HG03103 (cell line): ENCODE measurements at regions not wholly inside any gene's neighbourhood (a gene's known extent, or its start where the extent isn't known, plus 50 kb on each side); places are given as distances from the start of the nearest gene placed in this dataset.
"Not testable (repeated sequence)": the region's sequence is repeated elsewhere in the genome, so short reads cannot be mapped to it uniquely, and the experiment has no call there.

Experiments used
- ATAC-seq: cut with Tn5 transposase; IDR thresholded peaks from one replicate; pipeline ENCODE4 v1.9.1; 2021; ENCODE audit warnings: low read depth; ENCODE audit not compliant: unreplicated experiment

- ATAC-seq = no peak
Observed at GRCh38 chr4:167787231-167787630, 305.1 kb upstream of the ANXA10 start.

GRCh38 chr4:167802463-167803212 is 289.7 kb upstream of the ANXA10 start:
- no peak for ATAC-seq

- ATAC-seq = no peak
Observed at GRCh38 chr4:167811958-167812357, 280.4 kb upstream of the ANXA10 start.

GRCh38 chr4:167826281-167826680 is 266.1 kb upstream of the ANXA10 start:
- ATAC-seq = no peak

- ATAC-seq = no peak
Observed at GRCh38 chr4:167831855-167832254, 260.5 kb upstream of the ANXA10 start.

GRCh38 chr4:167838686-167839085 is 253.7 kb upstream of the ANXA10 start:
- ATAC-seq = no peak

- ATAC-seq = no peak
Observed at GRCh38 chr4:167842487-167842886, 249.8 kb upstream of the ANXA10 start.

- no peak for ATAC-seq
Observed at GRCh38 chr4:167854881-167855280, 237.5 kb upstream of the ANXA10 start.

GRCh38 chr4:167858127-167858526 is 234.2 kb upstream of the ANXA10 start:
- ATAC-seq = not testable (repeated sequence)

GRCh38 chr4:167867191-167867590 is 225.1 kb upstream of the ANXA10 start:
- ATAC-seq = no peak

- ATAC-seq = no peak
Observed at GRCh38 chr4:167868163-167868562, 224.2 kb upstream of the ANXA10 start.

GRCh38 chr4:167873496-167873895 is 218.8 kb upstream of the ANXA10 start:
- no peak for ATAC-seq

GRCh38 chr4:167876091-167876490 is 216.2 kb upstream of the ANXA10 start:
- not testable (repeated sequence) for ATAC-seq

- not testable (repeated sequence) for ATAC-seq
Observed at GRCh38 chr4:167877826-167878225, 214.5 kb upstream of the ANXA10 start.

GRCh38 chr4:167883266-167883665 is 209.1 kb upstream of the ANXA10 start:
- no peak for ATAC-seq

GRCh38 chr4:167885071-167885470 is 207.3 kb upstream of the ANXA10 start:
- ATAC-seq = no peak

- no peak for ATAC-seq
Observed at GRCh38 chr4:167885872-167886271, 206.5 kb upstream of the ANXA10 start.

- no peak for ATAC-seq
Observed at GRCh38 chr4:167887726-167888125, 204.6 kb upstream of the ANXA10 start.

- no peak for ATAC-seq
Observed at GRCh38 chr4:167890226-167890625, 202.1 kb upstream of the ANXA10 start.

GRCh38 chr4:167893531-167893930 is 198.8 kb upstream of the ANXA10 start:
- ATAC-seq = no peak

- ATAC-seq = not testable (repeated sequence)
Observed at GRCh38 chr4:167896260-167896659, 196.1 kb upstream of the ANXA10 start.

- no peak for ATAC-seq
Observed at GRCh38 chr4:167897116-167897515, 195.2 kb upstream of the ANXA10 start.

- ATAC-seq = no peak
Observed at GRCh38 chr4:167903291-167903721, 189.0 kb upstream of the ANXA10 start.
